HL-60/S4 (cell line): ENCODE measurements at regions not wholly inside any gene's neighbourhood (a gene's known extent, or its start where the extent isn't known, plus 50 kb on each side); places are given as distances from the start of the nearest gene placed in this dataset.

ENCODE experiments used
- in situ Hi-C: fragments of 300-500 bp; cut with MboI; formaldehyde crosslinking; loops from 2 replicates; pipeline ENCODE4 v1.14.3; 2022; ENCODE audit warnings: low sequenced_read_pairs

DNA sequence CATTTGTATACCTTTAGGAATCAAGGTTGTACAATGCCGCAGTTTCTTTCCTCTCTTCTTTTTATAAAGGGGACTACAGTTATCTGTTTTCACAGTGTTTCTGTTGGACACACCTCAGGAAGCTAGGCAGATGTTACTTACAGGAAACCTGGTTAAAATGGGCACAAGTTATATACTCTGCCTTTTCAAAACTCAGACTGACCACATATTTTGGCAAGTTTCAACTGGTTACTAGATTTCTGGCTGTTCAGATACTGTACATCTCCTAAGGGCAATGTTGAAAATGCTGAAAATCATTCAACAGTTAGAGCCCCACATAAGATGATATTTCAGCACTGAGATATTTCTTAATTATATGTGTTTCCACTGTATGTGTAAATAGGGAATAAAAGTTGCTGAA is 92.5 kb upstream of the SLC35B3 start:
- in situ Hi-C loops, result no loop called here

DNA sequence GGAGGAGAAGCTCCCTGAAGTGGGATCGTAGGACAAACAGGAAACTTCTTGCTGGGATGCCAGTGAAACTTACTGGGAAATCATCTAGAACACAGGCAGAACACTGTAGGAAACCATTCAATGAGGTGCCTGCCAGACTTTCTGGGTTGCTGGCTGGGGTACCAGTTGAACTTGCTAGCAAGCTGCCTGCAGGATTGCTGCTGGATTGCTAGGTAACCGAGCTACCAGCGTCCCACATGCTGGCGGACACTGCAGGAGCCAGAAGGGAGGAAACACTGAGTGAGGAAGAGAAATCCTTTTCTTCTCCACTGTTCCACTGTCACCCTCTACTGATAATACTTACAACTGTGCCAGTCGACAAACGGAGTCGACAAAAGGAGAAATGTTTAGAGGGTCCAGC is 91.3 kb upstream of the SLC35B3 start:
- in situ Hi-C loops, result no loop called here

GRCh38 chr6:8525370-8525769 is 90.0 kb upstream of the SLC35B3 start:
- in situ Hi-C loops, result no loop called here

DNA sequence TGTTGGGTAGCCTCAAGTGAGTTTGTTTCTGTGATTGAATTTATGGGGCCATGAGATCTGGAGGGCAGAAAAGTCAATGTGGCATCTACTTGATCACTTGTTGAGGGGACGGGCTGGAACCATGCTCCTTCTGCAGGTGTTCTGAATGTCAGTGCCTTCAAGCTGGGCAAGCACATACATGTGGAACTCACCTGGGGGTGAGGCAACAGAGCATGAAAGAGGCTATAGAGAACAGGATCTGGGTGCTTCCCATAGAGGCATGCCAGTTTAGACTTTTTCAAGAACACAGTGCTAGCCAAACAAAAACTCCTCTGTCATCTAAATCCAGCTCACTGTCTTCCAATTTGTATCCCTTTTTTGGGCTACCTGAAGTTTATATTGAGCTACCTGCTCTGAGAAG is 77.8 kb upstream of the SLC35B3 start:
- in situ Hi-C loops, result no loop called here

- in situ Hi-C loops, result no loop called here
These were observed 71.9 kb upstream of the SLC35B3 start for GRCh38 chr6:8507286-8507685.

- in situ Hi-C loops, result no loop called here
These were observed 70.8 kb upstream of the SLC35B3 start for GRCh38 chr6:8506126-8506525.

DNA sequence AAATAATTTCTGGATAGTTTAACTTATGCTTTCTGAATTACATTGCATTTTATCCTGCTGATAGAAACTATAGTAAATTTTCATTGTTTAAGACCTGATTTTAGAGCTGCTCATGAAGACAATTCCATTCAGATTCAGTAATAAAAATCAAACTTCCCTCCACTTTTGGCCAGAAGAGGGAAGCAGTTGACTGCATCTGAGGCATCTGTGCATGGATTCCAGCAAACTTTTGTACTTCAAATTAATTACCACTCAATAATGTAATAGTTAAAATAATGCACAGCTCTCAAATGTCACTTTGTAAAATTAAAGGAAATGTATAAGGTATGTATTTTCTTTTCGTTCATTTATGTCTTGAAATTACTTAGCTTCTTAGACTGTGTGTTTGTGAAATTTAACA is 64.2 kb upstream of the SLC35B3 start:
- in situ Hi-C loops, result no loop called here

DNA sequence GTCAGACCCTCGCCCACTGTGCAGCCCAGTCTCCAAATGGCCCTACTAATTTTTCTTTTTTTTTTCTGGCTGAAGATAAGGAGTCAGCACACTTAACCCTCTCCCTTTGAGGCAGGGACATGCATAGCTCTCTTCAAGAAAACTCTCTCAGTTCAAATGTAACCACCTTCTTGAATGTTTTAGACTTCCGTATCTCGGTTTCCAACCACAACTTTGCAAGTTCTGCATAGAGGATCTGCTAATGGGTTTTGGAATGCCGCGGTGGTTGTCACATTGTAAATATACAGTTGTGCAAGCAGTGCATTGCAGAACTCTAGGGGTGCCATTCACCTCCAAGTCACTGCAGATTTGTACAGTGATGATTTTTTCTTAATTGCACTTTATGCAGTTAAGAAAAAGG is 59.4 kb upstream of the SLC35B3 start:
- in situ Hi-C loops, result no loop called here

- in situ Hi-C loops, result no loop called here
These were observed 57.3 kb upstream of the SLC35B3 start for GRCh38 chr6:8492536-8493133.
